ENCODE measurements at regions not wholly inside any gene's neighbourhood (a gene's known extent, or its start where the extent isn't known, plus 50 kb on each side); places are given as distances from the start of the nearest gene placed in this dataset.
A peak's percentile ranks its signal among the peaks of the same experiment; 100 is the strongest.

- WGBS, result 85% methylated on average over 1 of the region's 2 CpGs
- no peaks in the 10 kb centered on the region for H3K4me1 ChIP-seq (ENCODE audit: control insufficient read depth, insufficient read depth, low read depth, low read length)
- no peak overlapping the region for H2BK120ac ChIP-seq (ENCODE audit: low read depth, low read length)
- H3K4me3 ChIP-seq (ENCODE audit: insufficient read depth in 1 of 2, low read depth in 1 of 2, low read length in 2 of 2), result no peak overlapping the region
- no peak overlapping the region for H4K8ac ChIP-seq (ENCODE audit: low read length)
- no peak overlapping the region for H2BK15ac ChIP-seq (ENCODE audit: low read depth, poor library complexity, severe bottlenecking)
- no peaks in the 10 kb centered on the region for H3K27me3 ChIP-seq (ENCODE audit: control insufficient read depth in 1 of 2, insufficient read depth in 1 of 2, low read length in 2 of 2)
- H3K4me2 ChIP-seq (ENCODE audit: low read length, poor library complexity, severe bottlenecking), result no peak overlapping the region
- DNase-seq, result no peak
- H3K4ac ChIP-seq (ENCODE audit: low read depth in 1 of 2, low read length in 2 of 2), result no peak overlapping the region
- no peak overlapping the region for H3K9ac ChIP-seq (ENCODE audit: low read length)
- H3K79me1 ChIP-seq (replicated peaks; ENCODE audit: low read length, poor library complexity, severe bottlenecking), result no peaks in the 10 kb centered on the region
- H3K14ac ChIP-seq (ENCODE audit: low read length in 2 of 2), result peak overlapping the region in 1 of 2 experiments; percentile 4
- no peak overlapping the region for H2BK5ac ChIP-seq (ENCODE audit: low read depth, low read length, poor library complexity, severe bottlenecking)
- no peak overlapping the region for H3K23ac ChIP-seq (ENCODE audit: low read length in 2 of 2)
- H2AFZ ChIP-seq (ENCODE audit: low read depth, low read length), result no peak overlapping the region
- no peak overlapping the region for H2AK5ac ChIP-seq (ENCODE audit: low read length, severe bottlenecking)
- H3K36me3 ChIP-seq (ENCODE audit: control insufficient read depth in 1 of 2, insufficient read depth in 2 of 2, low read depth in 1 of 2, low read length in 2 of 2), result no peaks in the 10 kb centered on the region
- H3K27ac ChIP-seq (ENCODE audit: low read length, poor library complexity, severe bottlenecking), result no peak overlapping the region
- H4K91ac ChIP-seq (ENCODE audit: low read length), result no peak overlapping the region
- no peak overlapping the region for H3K18ac ChIP-seq (ENCODE audit: low read depth in 1 of 2, low read length in 2 of 2)
- H2BK12ac ChIP-seq (ENCODE audit: low read length in 2 of 2), result no peak overlapping the region
- no peaks in the 10 kb centered on the region for H3K9me3 ChIP-seq (ENCODE audit: control insufficient read depth, low read length)
These were observed 333.5 kb downstream of the DEPDC1B start for GRCh38 chr5:60366489-60366888.

GRCh38 chr5:60365001-60365400, 335.0 kb downstream of the DEPDC1B start:
- no peak overlapping the region for H3K4ac ChIP-seq (ENCODE audit: low read depth in 1 of 2, low read length in 2 of 2)
- H2BK15ac ChIP-seq (ENCODE audit: low read depth, poor library complexity, severe bottlenecking), result no peak overlapping the region
- no peak overlapping the region for H2BK12ac ChIP-seq (ENCODE audit: low read length in 2 of 2)
- no peak overlapping the region for H2BK5ac ChIP-seq (ENCODE audit: low read depth, low read length, poor library complexity, severe bottlenecking)
- no peak overlapping the region for H2AK5ac ChIP-seq (ENCODE audit: low read length, severe bottlenecking)
- H3K36me3 ChIP-seq (ENCODE audit: control insufficient read depth in 1 of 2, insufficient read depth in 2 of 2, low read depth in 1 of 2, low read length in 2 of 2), result no peaks in the 10 kb centered on the region
- no peaks in the 10 kb centered on the region for H3K9me3 ChIP-seq (ENCODE audit: control insufficient read depth, low read length)
- no peak overlapping the region for H4K91ac ChIP-seq (ENCODE audit: low read length)
- H3K23ac ChIP-seq (ENCODE audit: low read length in 2 of 2), result no peak overlapping the region
- H3K27me3 ChIP-seq (ENCODE audit: control insufficient read depth in 1 of 2, insufficient read depth in 1 of 2, low read length in 2 of 2), result no peaks in the 10 kb centered on the region
- no peak overlapping the region for H3K4me2 ChIP-seq (ENCODE audit: low read length, poor library complexity, severe bottlenecking)
- H3K79me1 ChIP-seq (replicated peaks; ENCODE audit: low read length, poor library complexity, severe bottlenecking), result no peaks in the 10 kb centered on the region
- 100% methylated on average over 1 of the region's 1 CpG for WGBS
- no peak overlapping the region for H3K18ac ChIP-seq (ENCODE audit: low read depth in 1 of 2, low read length in 2 of 2)
- H3K4me3 ChIP-seq (ENCODE audit: insufficient read depth in 1 of 2, low read depth in 1 of 2, low read length in 2 of 2), result no peak overlapping the region
- H3K4me1 ChIP-seq (ENCODE audit: control insufficient read depth, insufficient read depth, low read depth, low read length), result no peaks in the 10 kb centered on the region
- no peak overlapping the region for H3K14ac ChIP-seq (ENCODE audit: low read length in 2 of 2)
- H3K27ac ChIP-seq (ENCODE audit: low read length, poor library complexity, severe bottlenecking), result no peak overlapping the region
- H3K9ac ChIP-seq (ENCODE audit: low read length), result no peak overlapping the region
- H4K8ac ChIP-seq (ENCODE audit: low read length), result no peak overlapping the region
- H2AFZ ChIP-seq (ENCODE audit: low read depth, low read length), result no peak overlapping the region
- H2BK120ac ChIP-seq (ENCODE audit: low read depth, low read length), result no peak overlapping the region
- DNase-seq, result no peak

GRCh38 chr5:60362158-60362557, 337.8 kb downstream of the DEPDC1B start:
- H3K9ac ChIP-seq (ENCODE audit: low read length), result no peak overlapping the region
- no peak overlapping the region for H2BK5ac ChIP-seq (ENCODE audit: low read depth, low read length, poor library complexity, severe bottlenecking)
- H3K4me1 ChIP-seq (ENCODE audit: control insufficient read depth, insufficient read depth, low read depth, low read length), result no peaks in the 10 kb centered on the region
- no peaks in the 10 kb centered on the region for H3K36me3 ChIP-seq (ENCODE audit: control insufficient read depth in 1 of 2, insufficient read depth in 2 of 2, low read depth in 1 of 2, low read length in 2 of 2)
- no peaks in the 10 kb centered on the region for H3K27me3 ChIP-seq (ENCODE audit: control insufficient read depth in 1 of 2, insufficient read depth in 1 of 2, low read length in 2 of 2)
- H2AFZ ChIP-seq (ENCODE audit: low read depth, low read length), result no peak overlapping the region
- DNase-seq, result peak; percentile 14
- H4K91ac ChIP-seq (ENCODE audit: low read length), result no peak overlapping the region
- no peak overlapping the region for H4K8ac ChIP-seq (ENCODE audit: low read length)
- H2BK120ac ChIP-seq (ENCODE audit: low read depth, low read length), result no peak overlapping the region
- H3K18ac ChIP-seq (ENCODE audit: low read depth in 1 of 2, low read length in 2 of 2), result no peak overlapping the region
- H3K4me2 ChIP-seq (ENCODE audit: low read length, poor library complexity, severe bottlenecking), result no peak overlapping the region
- H2AK5ac ChIP-seq (ENCODE audit: low read length, severe bottlenecking), result no peak overlapping the region
- H2BK12ac ChIP-seq (ENCODE audit: low read length in 2 of 2), result no peak overlapping the region
- no peak overlapping the region for H3K23ac ChIP-seq (ENCODE audit: low read length in 2 of 2)
- H3K27ac ChIP-seq (ENCODE audit: low read length, poor library complexity, severe bottlenecking), result no peak overlapping the region
- no peak overlapping the region for H3K14ac ChIP-seq (ENCODE audit: low read length in 2 of 2)
- H2BK15ac ChIP-seq (ENCODE audit: low read depth, poor library complexity, severe bottlenecking), result no peak overlapping the region
- H3K4ac ChIP-seq (ENCODE audit: low read depth in 1 of 2, low read length in 2 of 2), result no peak overlapping the region
- no peaks in the 10 kb centered on the region for H3K9me3 ChIP-seq (ENCODE audit: control insufficient read depth, low read length)
- no peak overlapping the region for H3K4me3 ChIP-seq (ENCODE audit: insufficient read depth in 1 of 2, low read depth in 1 of 2, low read length in 2 of 2)
- H3K79me1 ChIP-seq (replicated peaks; ENCODE audit: low read length, poor library complexity, severe bottlenecking), result no peaks in the 10 kb centered on the region

- WGBS, result no CpG with 5 or more reads among the region's 3 CpGs
- Histone ChIP-seq H2BK5ac (ENCODE audit: low read depth, low read length, poor library complexity, severe bottlenecking) (no peak overlapping the region), H3K27me3 (ENCODE audit: control insufficient read depth in 1 of 2, insufficient read depth in 1 of 2, low read length in 2 of 2) (no peaks in the 10 kb centered on the region), H3K23ac (ENCODE audit: low read length in 2 of 2) (no peak overlapping the region), H3K18ac (ENCODE audit: low read depth in 1 of 2, low read length in 2 of 2) (no peak overlapping the region), H2BK120ac (ENCODE audit: low read depth, low read length) (no peak overlapping the region), H3K27ac (ENCODE audit: low read length, poor library complexity, severe bottlenecking) (no peak overlapping the region), H3K79me1 (replicated peaks; ENCODE audit: low read length, poor library complexity, severe bottlenecking) (no peaks in the 10 kb centered on the region), H3K36me3 (ENCODE audit: control insufficient read depth in 1 of 2, insufficient read depth in 2 of 2, low read depth in 1 of 2, low read length in 2 of 2) (no peaks in the 10 kb centered on the region), H2AFZ (ENCODE audit: low read depth, low read length) (no peak overlapping the region), H3K9ac (ENCODE audit: low read length) (no peak overlapping the region), H3K4me1 (ENCODE audit: control insufficient read depth, insufficient read depth, low read depth, low read length) (no peaks in the 10 kb centered on the region), H2BK12ac (ENCODE audit: low read length in 2 of 2) (no peak overlapping the region), H3K9me3 (ENCODE audit: control insufficient read depth, low read length) (no peaks in the 10 kb centered on the region), H3K4ac (ENCODE audit: low read depth in 1 of 2, low read length in 2 of 2) (no peak overlapping the region), H4K91ac (ENCODE audit: low read length) (no peak overlapping the region), H3K4me2 (ENCODE audit: low read length, poor library complexity, severe bottlenecking) (no peak overlapping the region), H4K8ac (ENCODE audit: low read length) (no peak overlapping the region), H3K14ac (ENCODE audit: low read length in 2 of 2) (no peak overlapping the region), H2AK5ac (ENCODE audit: low read length, severe bottlenecking) (no peak overlapping the region), H2BK15ac (ENCODE audit: low read depth, poor library complexity, severe bottlenecking) (no peak overlapping the region), H3K4me3 (ENCODE audit: insufficient read depth in 1 of 2, low read depth in 1 of 2, low read length in 2 of 2) (no peak overlapping the region)
- no peak for DNase-seq
These were observed 339.6 kb downstream of the DEPDC1B start for GRCh38 chr5:60360355-60360754.
